ENCODE measurements at regions not wholly inside any gene's neighbourhood (a gene's known extent, or its start where the extent isn't known, plus 50 kb on each side); places are given as distances from the start of the nearest gene placed in this dataset.

DNA sequence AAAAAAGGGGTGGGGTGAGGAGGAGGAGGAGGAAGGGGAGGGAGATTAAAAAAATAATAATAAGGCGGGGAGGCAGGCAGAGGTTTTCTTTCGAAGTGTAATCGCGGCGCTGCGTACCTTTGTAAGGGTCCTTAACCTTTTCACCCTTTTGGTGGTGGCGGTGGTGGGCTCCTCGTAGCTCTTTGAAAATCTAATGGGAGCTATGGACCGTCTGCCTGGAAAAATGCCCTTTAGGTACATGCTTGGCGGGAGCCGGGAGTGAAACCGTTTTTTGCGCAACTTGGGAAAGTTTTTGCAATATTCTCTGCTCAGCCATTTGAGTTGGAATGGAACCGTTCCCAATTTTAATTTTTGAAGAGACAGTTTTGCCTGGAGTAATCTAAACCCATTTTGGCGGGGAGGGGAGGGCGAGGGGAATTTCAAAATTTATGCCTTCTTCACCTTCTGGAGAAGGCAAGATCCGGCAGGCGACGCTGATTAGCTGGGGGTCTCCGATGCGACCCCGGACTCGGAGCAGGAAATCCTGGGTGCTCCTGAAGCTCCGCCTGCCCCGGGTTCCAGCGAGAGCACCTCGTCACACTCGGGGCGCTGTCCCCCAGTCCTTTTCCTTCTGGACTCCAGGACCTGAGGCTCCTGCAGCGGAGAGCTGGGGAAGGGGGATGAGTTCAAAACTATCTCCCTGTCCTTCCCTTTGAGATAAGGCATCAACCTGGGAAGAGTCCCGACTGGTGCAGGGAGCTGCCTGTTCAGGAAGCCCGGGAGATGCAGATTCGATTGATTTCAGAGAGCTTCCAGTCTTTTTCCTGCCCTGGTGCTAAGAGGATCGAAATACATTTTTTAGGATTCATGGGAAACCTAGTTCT, 74.6 kb upstream of the TBX5 start:
- Histone ChIP-seq H3K4me1 (peaks cover 0 to 20% (median 3%) of the 10 kb centered on the region in 4 donors), H3K4me3 (peak overlapping the region in 1 of 4 donors; percentile 36), H3K27ac (no peak overlapping the region), H3K9me3 (peaks cover 0 to 9% (median 0%) of the 10 kb centered on the region in 4 donors), H3K36me3 (no peaks in the 10 kb centered on the region), H3K27me3 (peaks cover 0 to 61% of the 10 kb centered on the region in 2 donors)
- 4 to 5% methylated on average over 34 of the region's 34 CpGs for WGBS, 2 donors
- TF ChIP-seq EP300 (IDR thresholded peaks at IDR 0.05) (no peak), POLR2A (IDR thresholded peaks at IDR 0.05) (no peak), CTCF (IDR thresholded peaks at IDR 0.05) (no peak)
- DNase-seq (ENCODE audit: low spot score in 2 of 2): no peak

DNA sequence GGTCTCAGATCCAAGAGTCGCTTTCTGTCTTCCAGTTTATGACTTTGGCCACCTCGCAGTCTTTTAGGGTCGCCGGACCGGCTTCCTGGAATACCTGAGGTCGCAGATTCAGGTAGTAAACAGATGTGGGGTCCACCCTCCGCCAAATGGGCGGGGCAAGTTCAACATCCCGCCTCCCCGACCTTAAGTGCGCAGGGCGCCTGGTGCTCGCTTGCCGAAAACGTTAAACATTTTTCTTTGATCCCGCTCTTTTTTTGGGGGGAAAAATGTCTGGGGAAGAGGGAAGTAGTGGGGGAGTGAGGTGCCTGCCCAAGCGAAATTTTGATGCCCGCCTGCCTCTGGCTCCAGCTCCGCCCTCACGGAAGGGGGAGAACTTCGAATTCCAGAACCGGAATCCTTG, 73.9 kb upstream of the TBX5 start:
- no peak overlapping the region for H3K27ac ChIP-seq
- H3K4me1 ChIP-seq: peaks cover 0 to 20% (median 3%) of the 10 kb centered on the region in 4 donors
- H3K27me3 ChIP-seq: peaks cover 0 to 63% of the 10 kb centered on the region in 2 donors
- WGBS, 2 donors: 2 to 3% methylated on average over 22 of the region's 22 CpGs
- no peaks in the 10 kb centered on the region for H3K36me3 ChIP-seq
- DNase-seq (ENCODE audit: low spot score in 2 of 2): no peak
- H3K4me3 ChIP-seq: peak overlapping the region in 1 of 4 donors; percentile 36
- peaks cover 0 to 10% (median 0%) of the 10 kb centered on the region in 4 donors for H3K9me3 ChIP-seq
- TF ChIP-seq POLR2A (IDR thresholded peaks at IDR 0.05) (no peak), EP300 (IDR thresholded peaks at IDR 0.05) (no peak)

GRCh38 chr12:114478865-114479264, 72.9 kb upstream of the TBX5 start:
- H3K9me3 ChIP-seq: peaks cover 0 to 7% (median 0%) of the 10 kb centered on the region in 4 donors
- no peak for TF ChIP-seq EP300 (IDR thresholded peaks at IDR 0.05)
- DNase-seq (ENCODE audit: low spot score in 2 of 2): no peak
- peaks cover 0 to 63% of the 10 kb centered on the region in 2 donors for H3K27me3 ChIP-seq
- H3K36me3 ChIP-seq: no peaks in the 10 kb centered on the region
- H3K27ac ChIP-seq: no peak overlapping the region
- no peak overlapping the region for H3K4me3 ChIP-seq
- H3K4me1 ChIP-seq: peaks cover 0 to 20% (median 3%) of the 10 kb centered on the region in 4 donors
- WGBS, 2 donors: 24 to 31% methylated on average over 5 of the region's 5 CpGs

DNA sequence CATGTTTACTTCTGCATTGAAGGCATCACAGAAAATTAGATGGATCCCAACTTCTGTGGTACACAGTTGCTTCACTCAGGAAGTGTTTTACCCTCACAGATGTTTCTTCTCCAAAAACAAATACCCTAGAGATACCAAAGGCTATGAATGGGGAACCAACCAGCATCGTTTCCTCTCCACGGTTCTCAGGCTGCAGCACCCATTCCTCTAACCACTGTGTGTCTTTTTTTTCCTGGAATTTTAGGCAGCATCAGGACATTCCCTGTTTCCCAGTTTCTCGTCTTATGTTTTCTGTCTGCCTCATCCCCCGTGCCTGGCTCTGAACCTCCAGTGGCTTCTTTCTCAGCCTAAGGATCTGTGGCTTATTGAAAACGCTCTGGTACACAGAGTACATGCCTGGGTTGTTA, 72.0 kb upstream of the TBX5 start:
- Histone ChIP-seq H3K27me3 (peaks cover 0 to 63% of the 10 kb centered on the region in 2 donors), H3K4me3 (no peak overlapping the region), H3K27ac (no peak overlapping the region), H3K9me3 (peaks cover 0 to 7% (median 0%) of the 10 kb centered on the region in 4 donors), H3K4me1 (peaks cover 0 to 20% (median 3%) of the 10 kb centered on the region in 4 donors), H3K36me3 (no peaks in the 10 kb centered on the region)
- 13 to 17% methylated on average over 5 of the region's 5 CpGs for WGBS, 2 donors
- TF ChIP-seq EP300 (IDR thresholded peaks at IDR 0.05): no peak
- no peak for TF ChIP-seq POLR2A (IDR thresholded peaks at IDR 0.05)
- no peak for TF ChIP-seq CTCF (IDR thresholded peaks at IDR 0.05)
- no peak for DNase-seq (ENCODE audit: low spot score in 2 of 2)

- Histone ChIP-seq H3K27me3 (peaks cover 0 to 47% of the 10 kb centered on the region in 2 donors), H3K36me3 (no peaks in the 10 kb centered on the region), H3K9me3 (peaks cover 0 to 7% (median 0%) of the 10 kb centered on the region in 4 donors), H3K27ac (no peak overlapping the region), H3K4me3 (no peak overlapping the region), H3K4me1 (peaks cover 0 to 17% (median 3%) of the 10 kb centered on the region in 4 donors)
- 40 to 41% methylated on average over 2 of the region's 2 CpGs for WGBS, 2 donors
- DNase-seq (ENCODE audit: low spot score in 2 of 2): no peak
- TF ChIP-seq EP300 (IDR thresholded peaks at IDR 0.05): no peak
- TF ChIP-seq POLR2A (IDR thresholded peaks at IDR 0.05): no peak
- no peak for TF ChIP-seq CTCF (IDR thresholded peaks at IDR 0.05)
Observed at GRCh38 chr12:114476159-114476558, 70.2 kb upstream of the TBX5 start.

GRCh38 chr12:114473717-114474116, 67.8 kb upstream of the TBX5 start:
- peaks cover 0 to 26% of the 10 kb centered on the region in 2 donors for H3K27me3 ChIP-seq
- TF ChIP-seq POLR2A (IDR thresholded peaks at IDR 0.05): no peak
- TF ChIP-seq EP300 (IDR thresholded peaks at IDR 0.05): no peak
- no peak for TF ChIP-seq CTCF (IDR thresholded peaks at IDR 0.05)
- no peak overlapping the region for H3K27ac ChIP-seq
- no peak overlapping the region for H3K4me3 ChIP-seq
- H3K4me1 ChIP-seq: no peaks in the 10 kb centered on the region
- WGBS, 2 donors: 81 to 87% methylated on average over 3 of the region's 3 CpGs
- H3K9me3 ChIP-seq: peaks cover 0 to 7% (median 0%) of the 10 kb centered on the region in 4 donors
- DNase-seq (ENCODE audit: low spot score in 2 of 2): no peak
- H3K36me3 ChIP-seq: no peaks in the 10 kb centered on the region

All from tibial nerve (tissue), 4 donors.